GM12878 (cell line): ENCODE measurements at regions not wholly inside any gene's neighbourhood (a gene's known extent, or its start where the extent isn't known, plus 50 kb on each side); places are given as distances from the start of the nearest gene placed in this dataset.

Experiments
- FOXK2 ChIP-seq: fragments of 450-650 bp; IDR thresholded peaks from 2 replicates; pipeline ENCODE4 v1.6.1; 2017; ENCODE audit warnings: mild to moderate bottlenecking, moderate library complexity
- LARP7 ChIP-seq: fragments of 450-650 bp; IDR thresholded peaks from 2 replicates; pipeline ENCODE4 v1.6.1; 2017; ENCODE audit warnings: mild to moderate bottlenecking
- TF ChIP-seq, protein P1 (sequence below): IDR thresholded peaks from 2 replicates; pipeline ENCODE4 v1.6.1; 2011; ENCODE audit warnings: low read depth, mild to moderate bottlenecking, low read length, moderate library complexity, borderline replicate concordance; ENCODE audit errors: extremely low read depth
- TF ChIP-seq, protein P2 (sequence below), 3 experiments: IDR thresholded peaks in 2 of 3; conservative IDR thresholded peaks in 1 of 3; 2 replicates each; pipeline ENCODE4 v1.5.1; 2011; ENCODE audit warnings: low read depth in 3 of 3, low read length in 3 of 3, mild to moderate bottlenecking in 3 of 3, control low read depth in 2 of 3, moderate library complexity in 2 of 3, inconsistent platforms in 1 of 3, mixed read lengths in 1 of 3; ENCODE audit not compliant: control insufficient read depth in 2 of 3, insufficient read depth in 1 of 3; ENCODE audit errors: extremely low read depth in 1 of 3
- TF ChIP-seq, protein P3 (sequence below): IDR thresholded peaks from 2 replicates; pipeline ENCODE4 v1.6.1; 2012; ENCODE audit warnings: low read depth, low read length, improper control_type of control experiment

DNA sequence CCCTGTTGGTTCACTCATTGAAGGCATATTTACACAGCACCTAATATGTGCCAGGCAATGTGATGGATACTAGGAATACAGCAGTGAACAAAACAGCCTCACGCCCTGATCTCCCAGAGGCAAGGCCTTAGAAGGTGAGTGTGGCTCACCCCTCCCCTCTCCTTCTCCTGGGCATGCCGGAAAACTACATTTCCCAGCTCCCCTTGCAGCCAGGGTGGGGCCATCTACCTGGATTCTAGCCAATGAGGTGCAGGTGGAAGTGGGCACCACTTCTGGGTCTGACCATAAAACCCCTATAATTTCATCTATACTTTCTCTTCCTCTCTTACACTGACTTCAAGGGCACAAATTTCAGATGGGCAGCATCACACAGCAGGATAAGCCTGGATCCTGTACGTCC lies 63.8 kb downstream of the FBXO2 start:
- TF ChIP-seq, protein P1, sequence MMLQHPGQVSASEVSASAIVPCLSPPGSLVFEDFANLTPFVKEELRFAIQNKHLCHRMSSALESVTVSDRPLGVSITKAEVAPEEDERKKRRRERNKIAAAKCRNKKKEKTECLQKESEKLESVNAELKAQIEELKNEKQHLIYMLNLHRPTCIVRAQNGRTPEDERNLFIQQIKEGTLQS = no peak
- TF ChIP-seq, protein P2, sequence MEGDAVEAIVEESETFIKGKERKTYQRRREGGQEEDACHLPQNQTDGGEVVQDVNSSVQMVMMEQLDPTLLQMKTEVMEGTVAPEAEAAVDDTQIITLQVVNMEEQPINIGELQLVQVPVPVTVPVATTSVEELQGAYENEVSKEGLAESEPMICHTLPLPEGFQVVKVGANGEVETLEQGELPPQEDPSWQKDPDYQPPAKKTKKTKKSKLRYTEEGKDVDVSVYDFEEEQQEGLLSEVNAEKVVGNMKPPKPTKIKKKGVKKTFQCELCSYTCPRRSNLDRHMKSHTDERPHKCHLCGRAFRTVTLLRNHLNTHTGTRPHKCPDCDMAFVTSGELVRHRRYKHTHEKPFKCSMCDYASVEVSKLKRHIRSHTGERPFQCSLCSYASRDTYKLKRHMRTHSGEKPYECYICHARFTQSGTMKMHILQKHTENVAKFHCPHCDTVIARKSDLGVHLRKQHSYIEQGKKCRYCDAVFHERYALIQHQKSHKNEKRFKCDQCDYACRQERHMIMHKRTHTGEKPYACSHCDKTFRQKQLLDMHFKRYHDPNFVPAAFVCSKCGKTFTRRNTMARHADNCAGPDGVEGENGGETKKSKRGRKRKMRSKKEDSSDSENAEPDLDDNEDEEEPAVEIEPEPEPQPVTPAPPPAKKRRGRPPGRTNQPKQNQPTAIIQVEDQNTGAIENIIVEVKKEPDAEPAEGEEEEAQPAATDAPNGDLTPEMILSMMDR (IDR thresholded peaks at IDR 0.05 in 2 of 3, conservative IDR thresholded peaks at IDR 0.05 in 1 of 3; ENCODE audit: control insufficient read depth in 2 of 3, extremely low read depth in 1 of 3, insufficient read depth in 1 of 3, low read depth in 3 of 3, low read length in 3 of 3) = no peak
- TF ChIP-seq, protein P3, sequence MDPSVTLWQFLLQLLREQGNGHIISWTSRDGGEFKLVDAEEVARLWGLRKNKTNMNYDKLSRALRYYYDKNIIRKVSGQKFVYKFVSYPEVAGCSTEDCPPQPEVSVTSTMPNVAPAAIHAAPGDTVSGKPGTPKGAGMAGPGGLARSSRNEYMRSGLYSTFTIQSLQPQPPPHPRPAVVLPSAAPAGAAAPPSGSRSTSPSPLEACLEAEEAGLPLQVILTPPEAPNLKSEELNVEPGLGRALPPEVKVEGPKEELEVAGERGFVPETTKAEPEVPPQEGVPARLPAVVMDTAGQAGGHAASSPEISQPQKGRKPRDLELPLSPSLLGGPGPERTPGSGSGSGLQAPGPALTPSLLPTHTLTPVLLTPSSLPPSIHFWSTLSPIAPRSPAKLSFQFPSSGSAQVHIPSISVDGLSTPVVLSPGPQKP = no peak
- no peak for TF ChIP-seq FOXK2
- TF ChIP-seq LARP7 = no peak
